SK-N-SH (cell line): ENCODE measurements at regions not wholly inside any gene's neighbourhood (a gene's known extent, or its start where the extent isn't known, plus 50 kb on each side); places are given as distances from the start of the nearest gene placed in this dataset.

Experiments
- CTCF ChIA-PET: fragments of 300-600, 350-600 bp; formaldehyde crosslinking; extraction: SDS; loops from one replicate; lab custom pipeline; 2021; lab: Yijun Ruan, JAX
- POLR2A ChIA-PET: fragments of 350-600 bp; sonication (Branson Sonifier 250); formaldehyde crosslinking; extraction: SDS; loops from one replicate; lab custom pipeline; 2020; ENCODE audit warnings: antibody characterized with exemption, inconsistent platforms; lab: Yijun Ruan, JAX
- DNase-seq: peaks from one replicate; pipeline ENCODE4 v3.0.0; 2012
- H2AFZ ChIP-seq: fragments of 200-600 bp; sonication (generic); 2 replicates; pipeline ENCODE4 v1.8.1; 2016; ENCODE audit warnings: antibody characterized with exemption, mild to moderate bottlenecking, low read depth
- H3F3A ChIP-seq: fragments of 200-600 bp; sonication (generic); replicated peaks from 2 replicates; pipeline ENCODE3; 2016; ENCODE audit warnings: antibody characterized with exemption, mild to moderate bottlenecking; ENCODE audit not compliant: insufficient read depth
- H3K27ac ChIP-seq, 2 experiments: fragments of 200-500 bp in 1 of 2; fragments of 200-600 bp in 1 of 2; sonication (Bioruptor generic) in 1 of 2; sonication (generic), shearing (Covaris generic) in 1 of 2; 2 replicates each; pipeline versions ENCODE4 v1.5.1 to v1.6.1; 2014 to 2016; ENCODE audit warnings: low read depth in 2 of 2, inconsistent platforms in 1 of 2, low read length in 1 of 2, mild to moderate bottlenecking in 1 of 2, mixed read lengths in 1 of 2
- H3K27me3 ChIP-seq: fragments of 200-600 bp; sonication (generic), shearing (Covaris generic); 2 replicates; pipeline ENCODE4 v1.6.1; 2016; ENCODE audit warnings: mixed run types; ENCODE audit not compliant: insufficient read depth
- H3K36me3 ChIP-seq, 2 experiments: fragments of 200-500 bp in 1 of 2; fragments of 200-600 bp in 1 of 2; sonication (Bioruptor generic) in 1 of 2; sonication (generic) in 1 of 2; replicated peaks in 1 of 2; 2 replicates each; pipeline versions ENCODE3 to v1.5.1; 2014 to 2016; ENCODE audit warnings: low read length in 1 of 2, mild to moderate bottlenecking in 1 of 2; ENCODE audit not compliant: insufficient read depth in 2 of 2, control insufficient read depth in 1 of 2
- H3K4me1 ChIP-seq, 2 experiments: fragments of 200-500 bp in 1 of 2; fragments of 200-600 bp in 1 of 2; sonication (Bioruptor generic) in 1 of 2; sonication (generic), shearing (Covaris generic) in 1 of 2; 2 replicates each; pipeline versions ENCODE4 v1.5.1 to v1.6.1; 2014 to 2016; ENCODE audit warnings: low read depth in 1 of 2, low read length in 1 of 2, mixed run types in 1 of 2; ENCODE audit not compliant: insufficient read depth in 2 of 2, control insufficient read depth in 1 of 2
- H3K4me2 ChIP-seq: fragments of 200-600 bp; sonication (generic), shearing (Covaris generic); 2 replicates; pipeline ENCODE4 v1.6.1; 2017; ENCODE audit warnings: mixed run types
- H3K4me3 ChIP-seq, 2 experiments: fragments of 200-500 bp in 1 of 2; fragments of 200-600 bp in 1 of 2; sonication (Bioruptor generic) in 1 of 2; sonication (generic), shearing (Covaris generic) in 1 of 2; 2 replicates each; pipeline versions ENCODE4 v1.5.1 to v1.8.1; 2014 to 2016; ENCODE audit warnings: low read depth in 2 of 2, inconsistent platforms in 1 of 2, low read length in 1 of 2, mild to moderate bottlenecking in 1 of 2, mixed read lengths in 1 of 2, moderate library complexity in 1 of 2
- H3K79me2 ChIP-seq: fragments of 200-600 bp; sonication (generic); 2 replicates; pipeline ENCODE4 v1.8.1; 2017; ENCODE audit warnings: mild to moderate bottlenecking; ENCODE audit not compliant: insufficient read depth
- H3K9ac ChIP-seq: fragments of 200-600 bp; sonication (generic); 2 replicates; pipeline ENCODE4 v1.6.1; 2017; ENCODE audit warnings: mixed run types
- H3K9me2 ChIP-seq: fragments of 200-600 bp; sonication (generic); 2 replicates; pipeline ENCODE4 v1.6.1; 2017; ENCODE audit warnings: mixed run types
- H3K9me3 ChIP-seq: fragments of 200-600 bp; sonication (generic); 2 replicates; pipeline ENCODE4 v1.6.1; 2017; ENCODE audit warnings: mixed run types, mild to moderate bottlenecking, moderate library complexity
- H4K20me1 ChIP-seq: fragments of 200-600 bp; sonication (generic); 2 replicates; pipeline ENCODE4 v1.6.1; 2017; ENCODE audit warnings: mild to moderate bottlenecking, mixed run types; ENCODE audit not compliant: insufficient read depth
- FOXJ3 ChIP-seq: sonication (generic); formaldehyde crosslinking; IDR thresholded peaks from 2 replicates; pipeline ENCODE4 v1.5.1; 2020; ENCODE audit warnings: mild to moderate bottlenecking, missing genetic modification reagents
- FOXM1 ChIP-seq: IDR thresholded peaks from 2 replicates; pipeline ENCODE4 v1.4.0; 2012; ENCODE audit warnings: low read depth, mild to moderate bottlenecking
- GABPA ChIP-seq: IDR thresholded peaks from 2 replicates; pipeline ENCODE4 v1.4.0; 2012; ENCODE audit warnings: low read depth, mild to moderate bottlenecking
- JUND ChIP-seq: IDR thresholded peaks from 2 replicates; pipeline ENCODE4 v1.4.0; 2012
- MEF2A ChIP-seq: IDR thresholded peaks from 2 replicates; pipeline ENCODE4 v1.4.0; 2012; ENCODE audit warnings: low read depth, borderline replicate concordance
- MXI1 ChIP-seq: IDR thresholded peaks from 2 replicates; pipeline ENCODE4 v1.6.1; 2012; ENCODE audit warnings: mild to moderate bottlenecking, low read depth, low read length, improper control_type of control experiment
- POLR2AphosphoS5 ChIP-seq: IDR thresholded peaks from 2 replicates; pipeline ENCODE4 v1.6.1; 2012; ENCODE audit warnings: low read depth, low read length
- RAD21 ChIP-seq: IDR thresholded peaks from 2 replicates; pipeline ENCODE4 v1.6.1; 2012; ENCODE audit warnings: mild to moderate bottlenecking, low read length
- RCOR1 ChIP-seq: fragments of 150-350 bp; IDR thresholded peaks from 2 replicates; pipeline ENCODE4 v1.6.1; 2017; ENCODE audit warnings: antibody characterized with exemption, low read length
- RXRA ChIP-seq: IDR thresholded peaks from 2 replicates; pipeline ENCODE4 v1.4.0; 2012; ENCODE audit warnings: low read depth, mild to moderate bottlenecking, borderline replicate concordance
- TAF1 ChIP-seq: IDR thresholded peaks from 2 replicates; pipeline ENCODE4 v1.6.1; 2012; ENCODE audit warnings: low read depth, mild to moderate bottlenecking, low read length, moderate library complexity, borderline replicate concordance
- YY1 ChIP-seq: IDR thresholded peaks from 2 replicates; pipeline ENCODE4 v1.4.0; 2012; ENCODE audit warnings: low read depth, mild to moderate bottlenecking
- whole genome bisulfite sequencing: methylation state at CpG from one replicate; pipeline ENCODE4 v1.1.6; 2017; ENCODE audit warnings: low lambda C conversion rate; 5-methylcytosine and 5-hydroxymethylcytosine counted together
- TF ChIP-seq, protein P1 (sequence below): IDR thresholded peaks from 2 replicates; pipeline ENCODE4; 2012
- TF ChIP-seq, protein P2 (sequence below): fragments of 150-350 bp; IDR thresholded peaks from 2 replicates; pipeline ENCODE4 v1.6.1; 2017; ENCODE audit warnings: antibody characterized with exemption, low read length, low read depth, borderline replicate concordance
- TF ChIP-seq, protein P3 (sequence below): fragments of 200-600 bp; sonication (generic); IDR thresholded peaks from 2 replicates; pipeline ENCODE4 v1.6.1; 2017; ENCODE audit warnings: antibody characterized with exemption, mild to moderate bottlenecking, moderate library complexity
- TF ChIP-seq, protein P4 (sequence below): IDR thresholded peaks from 2 replicates; pipeline ENCODE4 v1.4.0; 2012; ENCODE audit warnings: low read depth
- TF ChIP-seq, protein P5 (sequence below): fragments of 150-350 bp; IDR thresholded peaks from 2 replicates; pipeline ENCODE4 v1.6.1; 2016; ENCODE audit warnings: mild to moderate bottlenecking, low read depth, low read length
- TF ChIP-seq, protein P6 (sequence below): IDR thresholded peaks from 2 replicates; pipeline ENCODE4 v1.4.0; 2012; ENCODE audit warnings: low read depth, borderline replicate concordance

DNA sequence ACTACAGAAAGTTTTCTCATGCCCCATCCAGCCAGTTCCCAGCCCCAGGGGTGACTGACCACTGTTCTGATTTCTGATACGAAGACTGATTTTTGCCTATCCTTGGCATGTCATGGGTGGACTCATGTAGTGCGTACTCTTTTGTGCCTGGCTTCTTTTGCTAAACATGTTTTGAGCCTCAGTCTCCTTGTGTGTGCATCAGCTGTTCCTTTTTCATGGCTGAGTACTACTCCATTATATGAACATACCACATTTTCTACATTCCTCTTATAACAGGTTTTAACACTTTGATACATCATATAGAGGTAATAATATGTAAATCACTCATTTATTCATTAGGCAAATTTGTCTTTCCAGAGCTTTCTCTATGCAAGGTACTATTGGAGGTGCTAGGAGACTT lies 126.7 kb downstream of the ANAPC4 start:
- CTCF ChIA-PET: no interaction called here
- no peaks in the 10 kb centered on the region; the same call in 1 of the 2 replicates for H3K27me3 ChIP-seq
- no peaks in the 10 kb centered on the region for H4K20me1 ChIP-seq
- POLR2A ChIA-PET: no interaction called here
- H3K9me2 ChIP-seq: no peaks in the 10 kb centered on the region
- WGBS: 39% methylated on average over 2 of the region's 2 CpGs
- no peaks in the 10 kb centered on the region for H3F3A ChIP-seq
- peaks cover 0 to 6% of the 10 kb centered on the region in 2 experiments; a peak in 1 of 4 replicates for H3K4me1 ChIP-seq
- H3K4me3 ChIP-seq: no peak overlapping the region
- H3K36me3 ChIP-seq: no peaks in the 10 kb centered on the region
- no peaks in the 10 kb centered on the region for H3K9me3 ChIP-seq
- DNase-seq: no peak
- H3K79me2 ChIP-seq: no peaks in the 10 kb centered on the region
- H2AFZ ChIP-seq: no peak overlapping the region
- TF ChIP-seq YY1 (no peak), GABPA (no peak), RXRA (no peak), MXI1 (no peak), FOXM1 (no peak), RAD21 (no peak), TAF1 (no peak), FOXJ3 (CRISPR knock-in tag) (no peak), RCOR1 (no peak), POLR2AphosphoS5 (no peak), MEF2A (no peak), JUND (no peak)
- TF ChIP-seq, protein P1, sequence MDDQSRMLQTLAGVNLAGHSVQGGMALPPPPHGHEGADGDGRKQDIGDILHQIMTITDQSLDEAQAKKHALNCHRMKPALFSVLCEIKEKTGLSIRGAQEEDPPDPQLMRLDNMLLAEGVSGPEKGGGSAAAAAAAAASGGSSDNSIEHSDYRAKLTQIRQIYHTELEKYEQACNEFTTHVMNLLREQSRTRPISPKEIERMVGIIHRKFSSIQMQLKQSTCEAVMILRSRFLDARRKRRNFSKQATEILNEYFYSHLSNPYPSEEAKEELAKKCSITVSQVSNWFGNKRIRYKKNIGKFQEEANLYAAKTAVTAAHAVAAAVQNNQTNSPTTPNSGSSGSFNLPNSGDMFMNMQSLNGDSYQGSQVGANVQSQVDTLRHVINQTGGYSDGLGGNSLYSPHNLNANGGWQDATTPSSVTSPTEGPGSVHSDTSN: no peak
- TF ChIP-seq, protein P2, sequence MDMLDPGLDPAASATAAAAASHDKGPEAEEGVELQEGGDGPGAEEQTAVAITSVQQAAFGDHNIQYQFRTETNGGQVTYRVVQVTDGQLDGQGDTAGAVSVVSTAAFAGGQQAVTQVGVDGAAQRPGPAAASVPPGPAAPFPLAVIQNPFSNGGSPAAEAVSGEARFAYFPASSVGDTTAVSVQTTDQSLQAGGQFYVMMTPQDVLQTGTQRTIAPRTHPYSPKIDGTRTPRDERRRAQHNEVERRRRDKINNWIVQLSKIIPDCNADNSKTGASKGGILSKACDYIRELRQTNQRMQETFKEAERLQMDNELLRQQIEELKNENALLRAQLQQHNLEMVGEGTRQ: no peak
- TF ChIP-seq, protein P3, sequence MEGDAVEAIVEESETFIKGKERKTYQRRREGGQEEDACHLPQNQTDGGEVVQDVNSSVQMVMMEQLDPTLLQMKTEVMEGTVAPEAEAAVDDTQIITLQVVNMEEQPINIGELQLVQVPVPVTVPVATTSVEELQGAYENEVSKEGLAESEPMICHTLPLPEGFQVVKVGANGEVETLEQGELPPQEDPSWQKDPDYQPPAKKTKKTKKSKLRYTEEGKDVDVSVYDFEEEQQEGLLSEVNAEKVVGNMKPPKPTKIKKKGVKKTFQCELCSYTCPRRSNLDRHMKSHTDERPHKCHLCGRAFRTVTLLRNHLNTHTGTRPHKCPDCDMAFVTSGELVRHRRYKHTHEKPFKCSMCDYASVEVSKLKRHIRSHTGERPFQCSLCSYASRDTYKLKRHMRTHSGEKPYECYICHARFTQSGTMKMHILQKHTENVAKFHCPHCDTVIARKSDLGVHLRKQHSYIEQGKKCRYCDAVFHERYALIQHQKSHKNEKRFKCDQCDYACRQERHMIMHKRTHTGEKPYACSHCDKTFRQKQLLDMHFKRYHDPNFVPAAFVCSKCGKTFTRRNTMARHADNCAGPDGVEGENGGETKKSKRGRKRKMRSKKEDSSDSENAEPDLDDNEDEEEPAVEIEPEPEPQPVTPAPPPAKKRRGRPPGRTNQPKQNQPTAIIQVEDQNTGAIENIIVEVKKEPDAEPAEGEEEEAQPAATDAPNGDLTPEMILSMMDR: no peak
- TF ChIP-seq, protein P4, sequence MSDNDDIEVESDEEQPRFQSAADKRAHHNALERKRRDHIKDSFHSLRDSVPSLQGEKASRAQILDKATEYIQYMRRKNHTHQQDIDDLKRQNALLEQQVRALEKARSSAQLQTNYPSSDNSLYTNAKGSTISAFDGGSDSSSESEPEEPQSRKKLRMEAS: no peak
- TF ChIP-seq, protein P5, sequence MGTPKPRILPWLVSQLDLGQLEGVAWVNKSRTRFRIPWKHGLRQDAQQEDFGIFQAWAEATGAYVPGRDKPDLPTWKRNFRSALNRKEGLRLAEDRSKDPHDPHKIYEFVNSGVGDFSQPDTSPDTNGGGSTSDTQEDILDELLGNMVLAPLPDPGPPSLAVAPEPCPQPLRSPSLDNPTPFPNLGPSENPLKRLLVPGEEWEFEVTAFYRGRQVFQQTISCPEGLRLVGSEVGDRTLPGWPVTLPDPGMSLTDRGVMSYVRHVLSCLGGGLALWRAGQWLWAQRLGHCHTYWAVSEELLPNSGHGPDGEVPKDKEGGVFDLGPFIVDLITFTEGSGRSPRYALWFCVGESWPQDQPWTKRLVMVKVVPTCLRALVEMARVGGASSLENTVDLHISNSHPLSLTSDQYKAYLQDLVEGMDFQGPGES: no peak
- TF ChIP-seq, protein P6, sequence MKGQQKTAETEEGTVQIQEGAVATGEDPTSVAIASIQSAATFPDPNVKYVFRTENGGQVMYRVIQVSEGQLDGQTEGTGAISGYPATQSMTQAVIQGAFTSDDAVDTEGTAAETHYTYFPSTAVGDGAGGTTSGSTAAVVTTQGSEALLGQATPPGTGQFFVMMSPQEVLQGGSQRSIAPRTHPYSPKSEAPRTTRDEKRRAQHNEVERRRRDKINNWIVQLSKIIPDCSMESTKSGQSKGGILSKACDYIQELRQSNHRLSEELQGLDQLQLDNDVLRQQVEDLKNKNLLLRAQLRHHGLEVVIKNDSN: no peak
- no peak overlapping the region for H3K9ac ChIP-seq
- no peak overlapping the region for H3K27ac ChIP-seq
- no peak overlapping the region for H3K4me2 ChIP-seq
